ENCODE measurements at regions not wholly inside any gene's neighbourhood (a gene's known extent, or its start where the extent isn't known, plus 50 kb on each side); places are given as distances from the start of the nearest gene placed in this dataset.
"Not testable (repeated sequence)": the region's sequence is repeated elsewhere in the genome, so short reads cannot be mapped to it uniquely, and the experiment has no call there.

GRCh38 chr4:28834120-28834519 is 1886.0 kb upstream of the PCDH7 start:
- in situ Hi-C loops (cut with HindIII; ENCODE audit: low sequenced_read_pairs) = loop anchor here (5.0 kb wide), 1 partner anchor 47 kb away; no protein-coding TSS in a partner anchor

- in situ Hi-C loops (cut with HindIII; ENCODE audit: low sequenced_read_pairs) = no loop called here
Measured at GRCh38 chr4:28835501-28835900, 1884.7 kb upstream of the PCDH7 start.

- in situ Hi-C loops (cut with HindIII; ENCODE audit: low sequenced_read_pairs) = no loop called here
Measured at GRCh38 chr4:28842271-28842670, 1877.9 kb upstream of the PCDH7 start.

GRCh38 chr4:28845158-28845557 is 1875.0 kb upstream of the PCDH7 start:
- in situ Hi-C loops (cut with HindIII; ENCODE audit: low sequenced_read_pairs) = no loop called here

GRCh38 chr4:28857028-28857427 is 1863.1 kb upstream of the PCDH7 start:
- in situ Hi-C loops (cut with HindIII; ENCODE audit: low sequenced_read_pairs) = not testable (repeated sequence)

- in situ Hi-C loops (cut with HindIII; ENCODE audit: low sequenced_read_pairs) = no loop called here
Measured at GRCh38 chr4:28868841-28869240, 1851.3 kb upstream of the PCDH7 start.

- in situ Hi-C loops (cut with HindIII; ENCODE audit: low sequenced_read_pairs) = no loop called here
Measured at GRCh38 chr4:28879178-28879577, 1841.0 kb upstream of the PCDH7 start.

GRCh38 chr4:28879900-28880299 is 1840.3 kb upstream of the PCDH7 start:
- in situ Hi-C loops (cut with HindIII; ENCODE audit: low sequenced_read_pairs) = no loop called here

- in situ Hi-C loops (cut with HindIII; ENCODE audit: low sequenced_read_pairs) = no loop called here
Measured at GRCh38 chr4:28883211-28883610, 1837.0 kb upstream of the PCDH7 start.

- in situ Hi-C loops (cut with HindIII; ENCODE audit: low sequenced_read_pairs) = no loop called here
Measured at GRCh38 chr4:28886934-28887333, 1833.2 kb upstream of the PCDH7 start.

- in situ Hi-C loops (cut with HindIII; ENCODE audit: low sequenced_read_pairs) = no loop called here
Measured at GRCh38 chr4:28890949-28891775, 1829.0 kb upstream of the PCDH7 start.

- in situ Hi-C loops (cut with HindIII; ENCODE audit: low sequenced_read_pairs) = no loop called here
Measured at GRCh38 chr4:28913466-28913865, 1806.7 kb upstream of the PCDH7 start.

- in situ Hi-C loops (cut with HindIII; ENCODE audit: low sequenced_read_pairs) = no loop called here
Measured at GRCh38 chr4:28916585-28916984, 1803.6 kb upstream of the PCDH7 start.

GRCh38 chr4:28918871-28919270 is 1801.3 kb upstream of the PCDH7 start:
- in situ Hi-C loops (cut with HindIII; ENCODE audit: low sequenced_read_pairs) = no loop called here

GRCh38 chr4:28921886-28922285 is 1798.3 kb upstream of the PCDH7 start:
- in situ Hi-C loops (cut with HindIII; ENCODE audit: low sequenced_read_pairs) = no loop called here

GRCh38 chr4:28926156-28926555 is 1794.0 kb upstream of the PCDH7 start:
- in situ Hi-C loops (cut with HindIII; ENCODE audit: low sequenced_read_pairs) = no loop called here

- in situ Hi-C loops (cut with HindIII; ENCODE audit: low sequenced_read_pairs) = no loop called here
Measured at GRCh38 chr4:28942631-28943030, 1777.5 kb upstream of the PCDH7 start.

- in situ Hi-C loops (cut with HindIII; ENCODE audit: low sequenced_read_pairs) = no loop called here
Measured at GRCh38 chr4:28947374-28947773, 1772.8 kb upstream of the PCDH7 start.

- in situ Hi-C loops (cut with HindIII; ENCODE audit: low sequenced_read_pairs) = no loop called here
Measured at GRCh38 chr4:28948501-28948900, 1771.7 kb upstream of the PCDH7 start.

GRCh38 chr4:28966982-28967381 is 1753.2 kb upstream of the PCDH7 start:
- in situ Hi-C loops (cut with HindIII; ENCODE audit: low sequenced_read_pairs) = no loop called here

GRCh38 chr4:28973587-28974350 is 1746.4 kb upstream of the PCDH7 start:
- in situ Hi-C loops (cut with HindIII; ENCODE audit: low sequenced_read_pairs) = no loop called here

- in situ Hi-C loops (cut with HindIII; ENCODE audit: low sequenced_read_pairs) = no loop called here
Measured at GRCh38 chr4:28976369-28976768, 1743.8 kb upstream of the PCDH7 start.

All from endothelial cell of hepatic sinusoid (primary cell).